ENCODE measurements at regions not wholly inside any gene's neighbourhood (a gene's known extent, or its start where the extent isn't known, plus 50 kb on each side); places are given as distances from the start of the nearest gene placed in this dataset.

DNA sequence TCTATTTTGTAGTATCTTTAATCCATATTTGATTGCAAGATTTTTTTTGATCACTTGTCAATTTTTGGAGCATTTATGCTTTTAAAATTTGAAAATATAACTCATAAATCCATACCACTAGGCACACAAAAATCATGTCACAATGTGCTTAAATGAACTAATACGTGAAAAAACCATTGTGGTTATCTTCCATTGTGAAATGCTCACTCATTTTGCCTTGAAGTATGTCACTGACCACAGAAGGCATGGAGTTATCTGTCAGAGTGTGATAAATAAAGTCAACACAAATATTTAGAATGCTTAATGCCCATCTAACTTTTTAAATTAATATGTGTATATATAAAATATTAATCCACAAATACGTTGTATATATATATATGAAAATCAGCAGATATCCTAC lies 347.2 kb downstream of the PTPRC start:
- Histone ChIP-seq H3K9me3 (no peaks in the 10 kb centered on the region), H3K36me3 (no peaks in the 10 kb centered on the region), H3K4me3 (ENCODE audit: low read depth, low read length) (no peak overlapping the region), H3K27me3 (no peaks in the 10 kb centered on the region), H3K4me1 (no peaks in the 10 kb centered on the region)
- no peak for DNase-seq
- TF ChIP-seq, protein P1, sequence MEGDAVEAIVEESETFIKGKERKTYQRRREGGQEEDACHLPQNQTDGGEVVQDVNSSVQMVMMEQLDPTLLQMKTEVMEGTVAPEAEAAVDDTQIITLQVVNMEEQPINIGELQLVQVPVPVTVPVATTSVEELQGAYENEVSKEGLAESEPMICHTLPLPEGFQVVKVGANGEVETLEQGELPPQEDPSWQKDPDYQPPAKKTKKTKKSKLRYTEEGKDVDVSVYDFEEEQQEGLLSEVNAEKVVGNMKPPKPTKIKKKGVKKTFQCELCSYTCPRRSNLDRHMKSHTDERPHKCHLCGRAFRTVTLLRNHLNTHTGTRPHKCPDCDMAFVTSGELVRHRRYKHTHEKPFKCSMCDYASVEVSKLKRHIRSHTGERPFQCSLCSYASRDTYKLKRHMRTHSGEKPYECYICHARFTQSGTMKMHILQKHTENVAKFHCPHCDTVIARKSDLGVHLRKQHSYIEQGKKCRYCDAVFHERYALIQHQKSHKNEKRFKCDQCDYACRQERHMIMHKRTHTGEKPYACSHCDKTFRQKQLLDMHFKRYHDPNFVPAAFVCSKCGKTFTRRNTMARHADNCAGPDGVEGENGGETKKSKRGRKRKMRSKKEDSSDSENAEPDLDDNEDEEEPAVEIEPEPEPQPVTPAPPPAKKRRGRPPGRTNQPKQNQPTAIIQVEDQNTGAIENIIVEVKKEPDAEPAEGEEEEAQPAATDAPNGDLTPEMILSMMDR (IDR thresholded peaks at IDR 0.05; ENCODE audit: low read depth, low read length): no peak

DNA sequence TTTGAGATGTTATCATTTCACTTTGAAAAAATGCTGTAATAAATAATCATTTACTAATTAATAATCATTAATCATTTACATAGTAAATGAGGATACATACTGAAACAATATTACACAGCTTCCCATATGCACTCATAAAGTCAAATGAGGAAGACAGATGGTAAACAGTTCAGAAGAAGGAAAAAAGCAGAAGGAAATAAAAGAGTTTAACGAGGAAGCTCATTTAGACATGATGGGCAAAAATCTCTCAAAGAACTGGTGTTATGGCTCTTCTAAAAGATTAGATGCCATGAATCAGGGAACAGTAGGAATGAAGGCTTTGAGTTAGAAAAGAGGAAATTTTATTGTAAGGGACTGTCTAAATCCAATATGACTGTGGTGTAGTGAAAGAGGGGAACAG lies 347.6 kb downstream of the PTPRC start:
- no peak for DNase-seq
- Histone ChIP-seq H3K4me3 (ENCODE audit: low read depth, low read length) (no peak overlapping the region), H3K9me3 (no peaks in the 10 kb centered on the region), H3K27me3 (no peaks in the 10 kb centered on the region), H3K4me1 (no peaks in the 10 kb centered on the region), H3K36me3 (no peaks in the 10 kb centered on the region)
- TF ChIP-seq, protein P1 (IDR thresholded peaks at IDR 0.05; ENCODE audit: low read depth, low read length): no peak

DNA sequence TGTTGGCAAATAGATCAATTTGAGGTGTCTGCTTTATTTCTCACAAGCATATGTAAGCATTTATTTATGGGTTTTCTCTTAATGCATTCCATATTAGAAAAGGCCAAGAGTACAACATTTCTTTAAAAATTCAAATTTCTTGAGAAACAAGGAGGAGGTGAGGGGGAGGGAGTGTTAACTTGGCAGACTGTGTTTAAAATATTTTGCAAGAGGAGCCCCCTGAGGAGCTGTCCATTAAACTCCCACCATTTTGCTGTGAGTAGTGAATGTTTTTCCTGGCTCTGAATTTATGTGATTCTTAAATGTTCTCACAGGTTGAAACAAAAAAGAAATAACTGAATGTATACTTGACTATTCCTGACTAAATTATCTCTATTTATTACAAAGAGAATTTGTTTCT lies 363.8 kb downstream of the PTPRC start:
- no peaks in the 10 kb centered on the region for H3K36me3 ChIP-seq
- no peak overlapping the region for H3K4me3 ChIP-seq (ENCODE audit: low read depth, low read length)
- DNase-seq: no peak
- TF ChIP-seq, protein P1 (IDR thresholded peaks at IDR 0.05; ENCODE audit: low read depth, low read length): no peak
- no peaks in the 10 kb centered on the region; the same call in 1 of the 2 replicates for H3K27me3 ChIP-seq
- no peaks in the 10 kb centered on the region for H3K4me1 ChIP-seq
- H3K9me3 ChIP-seq: no peaks in the 10 kb centered on the region

DNA sequence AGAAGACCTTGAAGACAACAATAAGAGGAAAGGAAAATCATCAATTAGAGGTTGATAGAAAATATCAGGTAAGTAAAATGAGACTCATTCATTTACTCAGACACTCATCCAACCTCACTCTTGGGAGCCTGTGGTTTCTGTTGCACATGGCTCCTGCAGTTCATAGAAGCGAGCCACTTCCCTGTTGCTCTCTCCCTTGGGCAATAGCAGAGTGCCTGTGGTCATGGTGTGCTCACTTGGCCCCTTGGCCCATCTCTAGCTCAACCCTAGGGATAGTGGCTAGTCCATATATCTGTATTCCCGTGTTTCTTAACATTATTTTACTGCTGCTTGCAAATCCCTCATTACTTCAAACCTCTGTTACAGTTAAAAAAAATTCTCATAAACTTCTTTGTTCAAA lies 368.6 kb downstream of the PTPRC start:
- TF ChIP-seq, protein P1 (IDR thresholded peaks at IDR 0.05; ENCODE audit: low read depth, low read length): no peak
- Histone ChIP-seq H3K27me3 (no peaks in the 10 kb centered on the region; the same call in 1 of the 2 replicates), H3K9me3 (no peaks in the 10 kb centered on the region), H3K4me1 (no peaks in the 10 kb centered on the region), H3K36me3 (no peaks in the 10 kb centered on the region), H3K4me3 (ENCODE audit: low read depth, low read length) (no peak overlapping the region)
- DNase-seq: peak; percentile 9

DNA sequence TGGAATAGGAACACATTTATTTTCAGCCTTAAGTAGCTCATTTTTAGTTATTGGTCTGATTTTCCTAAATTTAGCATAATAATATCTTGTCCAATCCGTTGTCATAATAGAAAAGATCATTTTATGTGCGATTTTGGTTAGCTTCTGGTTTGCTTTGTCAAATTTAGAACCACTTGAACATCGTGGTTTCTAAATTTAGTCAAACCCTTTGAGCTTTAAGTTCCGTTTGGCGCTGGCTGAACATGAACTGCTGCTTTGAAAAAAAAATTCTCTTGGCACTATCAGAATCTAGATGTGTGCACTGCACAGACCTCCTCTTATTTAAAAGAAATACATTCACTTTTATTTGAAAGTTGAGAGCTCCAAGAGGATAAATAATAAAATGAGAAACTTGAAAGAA lies 370.6 kb downstream of the PTPRC start:
- H3K4me1 ChIP-seq: no peaks in the 10 kb centered on the region
- H3K27me3 ChIP-seq: no peaks in the 10 kb centered on the region
- H3K4me3 ChIP-seq (ENCODE audit: low read depth, low read length): no peak overlapping the region
- TF ChIP-seq, protein P1 (IDR thresholded peaks at IDR 0.05; ENCODE audit: low read depth, low read length): no peak
- H3K36me3 ChIP-seq: no peaks in the 10 kb centered on the region
- no peak for DNase-seq
- no peaks in the 10 kb centered on the region for H3K9me3 ChIP-seq

DNA sequence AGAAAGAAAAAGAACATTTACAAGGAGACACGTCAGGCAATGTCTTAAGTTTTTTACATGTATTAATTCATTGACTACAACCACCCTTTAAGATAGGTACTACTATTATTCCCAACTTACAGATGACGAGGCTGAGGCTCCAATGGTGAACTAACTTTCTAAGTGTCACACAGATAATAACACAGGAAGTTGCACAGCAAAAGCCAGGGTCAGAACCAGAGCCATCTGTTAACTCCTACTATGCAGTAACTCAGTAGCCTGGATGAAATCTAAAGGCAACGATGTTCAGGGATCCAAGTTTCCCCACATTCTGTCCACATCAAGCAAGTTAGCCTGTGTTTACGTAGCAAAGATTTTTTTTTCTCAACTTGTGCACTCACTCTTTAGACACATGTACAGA lies 371.7 kb downstream of the PTPRC start:
- no peaks in the 10 kb centered on the region for H3K4me1 ChIP-seq
- no peak for DNase-seq
- TF ChIP-seq, protein P1 (IDR thresholded peaks at IDR 0.05; ENCODE audit: low read depth, low read length): no peak
- no peaks in the 10 kb centered on the region for H3K27me3 ChIP-seq
- H3K36me3 ChIP-seq: no peaks in the 10 kb centered on the region
- no peaks in the 10 kb centered on the region for H3K9me3 ChIP-seq
- no peak overlapping the region for H3K4me3 ChIP-seq (ENCODE audit: low read depth, low read length)

Measured in BE2C (cell line).